Astrocyte (in vitro differentiated cells and primary cell): ENCODE measurements at regions not wholly inside any gene's neighbourhood (a gene's known extent, or its start where the extent isn't known, plus 50 kb on each side); places are given as distances from the start of the nearest gene placed in this dataset.

Experiments
- CTCF ChIP-seq: IDR thresholded peaks from 2 replicates; pipeline ENCODE4 v1.5.1; 2011; ENCODE audit warnings: low read depth, mild to moderate bottlenecking, inconsistent platforms, low read length, moderate library complexity; ENCODE audit not compliant: insufficient read depth
- EZH2 ChIP-seq: IDR thresholded peaks from 2 replicates; pipeline ENCODE4 v1.6.1; 2012; ENCODE audit warnings: mild to moderate bottlenecking, low read length, inconsistent platforms; ENCODE audit not compliant: insufficient read depth

GRCh38 chr12:63038713-63039100 is 103.8 kb upstream of the PPM1H start:
- TF ChIP-seq EZH2 (no peak), CTCF (no peak)
